Mucosa of descending colon (tissue), 3 donors: ENCODE measurements at regions not wholly inside any gene's neighbourhood (a gene's known extent, or its start where the extent isn't known, plus 50 kb on each side); places are given as distances from the start of the nearest gene placed in this dataset.
"Not testable (repeated sequence)": the region's sequence is repeated elsewhere in the genome, so short reads cannot be mapped to it uniquely, and the experiment has no call there.

ENCODE experiments used
- ATAC-seq: fragments of 200-7000 bp; cut with Tn5 transposase; one replicate; pipeline ENCODE4 v1.9.1; 2020; ENCODE audit warnings: mild to moderate bottlenecking, moderate library complexity
- DNase-seq, 3 donors: peaks; one replicate each; pipeline ENCODE4 v3.0.0-alpha.2; 2020
- H3K36me3 ChIP-seq: fragments of 200-600 bp; one replicate; pipeline ENCODE4 v1.8.0; 2021; ENCODE audit warnings: low read depth, mild to moderate bottlenecking
- H3K4me1 ChIP-seq: fragments of 200-600 bp; one replicate; pipeline ENCODE4 v1.8.0; 2021; ENCODE audit warnings: low read depth, mild to moderate bottlenecking
- H3K4me3 ChIP-seq: fragments of 200-600 bp; one replicate; pipeline ENCODE4 v1.8.0; 2021; ENCODE audit warnings: mild to moderate bottlenecking
- H3K9me3 ChIP-seq: fragments of 200-600 bp; one replicate; pipeline ENCODE4 v1.8.0; 2021; ENCODE audit warnings: mild to moderate bottlenecking
- intact Hi-C, 2 donors: fragments of 100-400 bp; cut with DNase I in 1 of 2; cut with micrococcal nuclease in 1 of 2; formaldehyde crosslinking; loops; one replicate each; pipeline versions ENCODE4 v1.11.0 to v1.11.1; 2022; cut with DNase I, micrococcal nuclease
- TF ChIP-seq, protein P1 (sequence below): fragments of 200-600 bp; IDR thresholded peaks from one replicate; pipeline ENCODE4 v1.8.0; 2022; ENCODE audit warnings: antibody characterized with exemption, mild to moderate bottlenecking
- donor health status: DM: no; HTN: no; CAD: no; lungs with moderate emphysema.
- donor health status: DM: no; HTN: no; CAD: no.
- donor health status: DM: no; HTN: yes; CAD: no.

DNA sequence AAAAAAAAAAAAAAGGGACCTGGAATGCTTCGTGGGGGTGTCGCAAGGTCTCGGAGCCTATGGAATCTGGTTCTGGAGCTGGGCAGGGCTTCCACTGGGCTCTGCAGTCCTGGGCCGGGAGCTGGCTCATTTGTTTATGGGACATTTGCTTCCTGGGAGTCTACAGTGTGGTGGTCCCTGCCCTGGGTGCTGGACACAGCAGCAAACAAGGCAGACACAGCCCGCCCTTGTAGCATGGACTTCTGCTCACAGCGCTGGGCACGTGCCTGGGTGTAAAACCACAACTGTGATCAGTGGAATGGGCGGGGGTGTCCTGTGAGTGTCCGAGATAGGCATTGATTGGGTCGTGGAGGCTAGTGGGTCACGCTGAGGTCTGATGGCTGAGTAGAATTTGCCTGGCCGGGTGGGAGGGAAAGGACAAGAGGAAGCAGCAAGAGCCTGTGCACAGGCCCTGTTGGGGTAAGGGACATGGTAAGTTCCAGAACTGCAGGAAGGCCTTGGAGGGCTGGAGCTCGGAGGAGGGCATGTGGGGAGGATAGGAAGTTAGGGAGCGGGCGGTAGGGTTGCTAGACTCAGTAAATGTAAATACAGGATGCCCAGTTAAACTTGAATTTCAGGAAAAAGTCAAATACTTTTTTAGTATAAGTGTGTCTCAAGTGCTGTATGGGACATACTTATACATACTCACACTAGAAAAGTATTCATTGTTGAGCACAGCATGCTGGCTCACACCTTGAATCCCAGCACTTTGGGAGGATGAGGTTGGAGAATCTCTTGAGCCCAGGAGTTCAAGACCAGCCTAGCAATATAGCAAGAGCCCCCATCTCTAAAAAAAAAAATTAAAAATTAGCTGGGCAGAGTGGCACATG lies 61.3 kb upstream of the PMEPA1 start:
- TF ChIP-seq, protein P1, sequence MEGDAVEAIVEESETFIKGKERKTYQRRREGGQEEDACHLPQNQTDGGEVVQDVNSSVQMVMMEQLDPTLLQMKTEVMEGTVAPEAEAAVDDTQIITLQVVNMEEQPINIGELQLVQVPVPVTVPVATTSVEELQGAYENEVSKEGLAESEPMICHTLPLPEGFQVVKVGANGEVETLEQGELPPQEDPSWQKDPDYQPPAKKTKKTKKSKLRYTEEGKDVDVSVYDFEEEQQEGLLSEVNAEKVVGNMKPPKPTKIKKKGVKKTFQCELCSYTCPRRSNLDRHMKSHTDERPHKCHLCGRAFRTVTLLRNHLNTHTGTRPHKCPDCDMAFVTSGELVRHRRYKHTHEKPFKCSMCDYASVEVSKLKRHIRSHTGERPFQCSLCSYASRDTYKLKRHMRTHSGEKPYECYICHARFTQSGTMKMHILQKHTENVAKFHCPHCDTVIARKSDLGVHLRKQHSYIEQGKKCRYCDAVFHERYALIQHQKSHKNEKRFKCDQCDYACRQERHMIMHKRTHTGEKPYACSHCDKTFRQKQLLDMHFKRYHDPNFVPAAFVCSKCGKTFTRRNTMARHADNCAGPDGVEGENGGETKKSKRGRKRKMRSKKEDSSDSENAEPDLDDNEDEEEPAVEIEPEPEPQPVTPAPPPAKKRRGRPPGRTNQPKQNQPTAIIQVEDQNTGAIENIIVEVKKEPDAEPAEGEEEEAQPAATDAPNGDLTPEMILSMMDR = no peak
- ATAC-seq = no peak
- Histone ChIP-seq H3K9me3 (no peaks in the 10 kb centered on the region), H3K4me3 (no peak overlapping the region), H3K36me3 (no peaks in the 10 kb centered on the region), H3K4me1 (no peaks in the 10 kb centered on the region)
- DNase-seq = no peak
- intact Hi-C loops = no loop called here

DNA sequence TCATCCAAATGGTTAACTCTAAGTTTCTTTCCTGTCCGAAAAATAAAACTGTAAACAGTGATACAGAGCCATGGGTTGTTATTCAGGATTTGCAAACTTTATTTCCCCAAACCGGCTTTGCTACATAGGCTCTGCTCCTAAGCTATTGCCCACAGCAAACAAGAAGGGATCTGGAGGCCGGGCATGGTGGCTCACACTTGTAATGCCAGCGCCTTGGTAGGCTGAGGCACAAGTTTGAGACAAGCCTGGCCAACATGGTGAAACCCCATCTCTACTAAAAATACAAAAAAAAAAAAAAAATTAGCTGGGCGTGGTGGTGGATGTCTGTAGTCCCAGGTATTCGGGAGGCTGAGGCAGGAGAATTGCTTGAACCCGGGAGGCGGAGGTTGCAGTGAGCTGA lies 60.6 kb upstream of the PMEPA1 start:
- ATAC-seq, H3K36me3 ChIP-seq, H3K4me1 ChIP-seq, H3K4me3 ChIP-seq, intact Hi-C loops, DNase-seq, H3K9me3 ChIP-seq: not testable (repeated sequence)

- no peak overlapping the region for H3K4me3 ChIP-seq
- H3K36me3 ChIP-seq = no peaks in the 10 kb centered on the region
- DNase-seq (no peak), ATAC-seq (no peak)
- TF ChIP-seq, protein P1 = no peak
- intact Hi-C loops = no loop called here
- no peaks in the 10 kb centered on the region for H3K4me1 ChIP-seq
- H3K9me3 ChIP-seq = no peaks in the 10 kb centered on the region
Observed at GRCh38 chr20:57769756-57770155, 59.9 kb upstream of the PMEPA1 start.

DNA sequence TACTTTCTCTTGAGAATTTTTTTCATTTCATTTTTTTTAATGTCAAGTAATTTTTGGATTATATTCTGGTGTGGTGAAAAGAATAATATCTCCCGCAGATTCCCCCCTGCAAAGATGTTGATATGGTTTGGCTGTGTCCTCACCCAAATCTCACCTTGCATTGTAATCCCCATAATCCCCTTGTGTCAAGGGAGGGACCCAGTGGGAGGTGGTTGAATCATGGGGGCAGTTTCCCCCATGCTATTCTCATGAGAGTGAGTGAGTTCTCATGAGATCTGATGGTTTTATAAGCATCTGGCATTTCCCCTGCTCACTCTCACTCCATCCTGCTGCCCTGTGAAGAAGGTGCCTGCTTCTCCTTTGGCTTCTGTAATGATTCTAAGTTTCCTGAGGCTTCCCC lies 58.7 kb upstream of the PMEPA1 start:
- no peak overlapping the region for H3K4me3 ChIP-seq
- no peaks in the 10 kb centered on the region for H3K4me1 ChIP-seq
- TF ChIP-seq, protein P1 = no peak
- ATAC-seq (no peak), DNase-seq (no peak)
- H3K9me3 ChIP-seq = no peaks in the 10 kb centered on the region
- H3K36me3 ChIP-seq = no peaks in the 10 kb centered on the region
- intact Hi-C loops = no loop called here

GRCh38 chr20:57767441-57767840 lies 57.6 kb upstream of the PMEPA1 start:
- intact Hi-C loops = no loop called here
- no peaks in the 10 kb centered on the region for H3K9me3 ChIP-seq
- no peaks in the 10 kb centered on the region for H3K4me1 ChIP-seq
- no peak for DNase-seq
- no peak for ATAC-seq
- TF ChIP-seq, protein P1 = no peak
- no peak overlapping the region for H3K4me3 ChIP-seq
- no peaks in the 10 kb centered on the region for H3K36me3 ChIP-seq

- DNase-seq (no peak), ATAC-seq (no peak)
- Histone ChIP-seq H3K36me3 (no peaks in the 10 kb centered on the region), H3K4me3 (no peak overlapping the region), H3K4me1 (no peaks in the 10 kb centered on the region), H3K9me3 (no peaks in the 10 kb centered on the region)
- TF ChIP-seq, protein P1 = no peak
- intact Hi-C loops = no loop called here
Observed at GRCh38 chr20:57763235-57763595, 53.4 kb upstream of the PMEPA1 start.
